Endothelial cell of umbilical vein (primary cell): ENCODE measurements at regions not wholly inside any gene's neighbourhood (a gene's known extent, or its start where the extent isn't known, plus 50 kb on each side); places are given as distances from the start of the nearest gene placed in this dataset.

Experiments
- BruUV-seq: library from RNA; stranded (reverse); fragments of 400-500 nt; replicated peaks from 2 replicates; lab custom pipeline; 2021; lab: Mats Ljungman, UMichigan
- CTCF ChIA-PET: fragments of 300-600, 350-600 bp; sonication (Branson Sonifier 250); formaldehyde crosslinking; loops from one replicate; lab custom pipeline; 2021; ENCODE audit warnings: antibody characterized with exemption, inconsistent platforms; lab: Charles Lee
- POLR2A ChIA-PET: fragments of 300-600, 350-600 bp; sonication (Branson Sonifier 250); formaldehyde crosslinking; loops from one replicate; lab custom pipeline; 2021; ENCODE audit warnings: antibody characterized with exemption, inconsistent platforms; lab: Charles Lee
- DNase-seq: peaks from one replicate; pipeline ENCODE4 v3.0.0-alpha.2; 2011; ENCODE audit warnings: low read depth, low spot score
- FAIRE-seq: peaks from 2 replicates; lab custom pipeline; 2011; peaks lifted over from hg19 to GRCh38; lab: Jason Lieb, UNC
- H2AFZ ChIP-seq: 2 replicates; pipeline ENCODE4 v1.6.0; 2012; ENCODE audit warnings: low read depth, low read length, control low read depth, inconsistent platforms
- H3K27ac ChIP-seq: 2 replicates; pipeline ENCODE4 v1.5.1; 2011; ENCODE audit warnings: low read depth, mild to moderate bottlenecking, control low read depth, low read length, moderate library complexity; ENCODE audit not compliant: insufficient read depth
- H3K27me3 ChIP-seq, 2 experiments: 2 replicates each; pipeline versions ENCODE4 v1.6.0 to v1.6.1; 2011; ENCODE audit warnings: low read length in 2 of 2, mixed read lengths in 1 of 2; ENCODE audit not compliant: control insufficient read depth in 2 of 2, insufficient read depth in 2 of 2
- H3K36me3 ChIP-seq, 2 experiments: 2 replicates in 1 of 2; 3 replicates in 1 of 2; pipeline ENCODE4 v1.5.1; 2011; ENCODE audit warnings: low read length in 2 of 2, mild to moderate bottlenecking in 1 of 2, moderate library complexity in 1 of 2; ENCODE audit not compliant: control insufficient read depth in 2 of 2, insufficient read depth in 2 of 2; ENCODE audit errors: extremely low read depth in 1 of 2
- H3K4me1 ChIP-seq: 3 replicates; pipeline ENCODE4 v1.5.1; 2011; ENCODE audit warnings: mild to moderate bottlenecking, low read length; ENCODE audit not compliant: control insufficient read depth, insufficient read depth; ENCODE audit errors: extremely low read depth
- H3K4me2 ChIP-seq: 2 replicates; pipeline ENCODE4 v1.6.1; 2011; ENCODE audit warnings: low read length, control low read depth, mixed read lengths; ENCODE audit not compliant: insufficient read depth
- H3K4me3 ChIP-seq, 3 experiments: fragments of 200-600 bp in 1 of 3; sonication (generic), shearing (Covaris generic) in 1 of 3; replicated peaks in 1 of 3; 2 replicates each; pipeline ENCODE4 v1.5.1; 2011 to 2016; ENCODE audit warnings: control low read depth in 3 of 3, low read length in 3 of 3, mild to moderate bottlenecking in 2 of 3, inconsistent platforms in 1 of 3, low read depth in 1 of 3, moderate library complexity in 1 of 3; ENCODE audit not compliant: insufficient read depth in 1 of 3
- H3K79me2 ChIP-seq: 2 replicates; pipeline ENCODE4 v1.6.0; 2012; ENCODE audit warnings: low read length, inconsistent platforms; ENCODE audit not compliant: control insufficient read depth, insufficient read depth
- H3K9ac ChIP-seq: replicated peaks from 2 replicates; pipeline ENCODE3; 2011; ENCODE audit warnings: low read length, control low read depth; ENCODE audit not compliant: insufficient read depth; ENCODE audit errors: extremely low read depth
- H3K9me1 ChIP-seq: replicated peaks from 3 replicates; pipeline ENCODE4 v1.6.0; 2011; ENCODE audit warnings: mild to moderate bottlenecking, low read length; ENCODE audit not compliant: control insufficient read depth, insufficient read depth; ENCODE audit errors: extremely low read depth
- H3K9me3 ChIP-seq: replicated peaks from 2 replicates; pipeline ENCODE4 v1.5.1; 2012; ENCODE audit warnings: low read length, inconsistent platforms; ENCODE audit not compliant: control insufficient read depth, insufficient read depth
- H4K20me1 ChIP-seq: replicated peaks from 2 replicates; pipeline ENCODE3; 2011; ENCODE audit warnings: mild to moderate bottlenecking, low read length; ENCODE audit not compliant: control insufficient read depth, insufficient read depth; ENCODE audit errors: extremely low read depth
- EZH2 ChIP-seq: IDR thresholded peaks from 2 replicates; pipeline ENCODE4 v1.6.1; 2012; ENCODE audit warnings: borderline replicate concordance, low read depth, mild to moderate bottlenecking, moderate library complexity, low read length, inconsistent platforms; ENCODE audit not compliant: severe bottlenecking
- FOS ChIP-seq: IDR thresholded peaks from 2 replicates; pipeline ENCODE4 v1.6.1; 2011; ENCODE audit warnings: mild to moderate bottlenecking, low read length, moderate library complexity, borderline replicate concordance; ENCODE audit not compliant: insufficient read depth
- GATA2 ChIP-seq: IDR thresholded peaks from 2 replicates; pipeline ENCODE4 v1.7.0; 2011; ENCODE audit warnings: low read depth, mild to moderate bottlenecking, moderate library complexity, mixed read lengths, low read length; ENCODE audit not compliant: insufficient read length, insufficient read depth
- JUN ChIP-seq: IDR thresholded peaks from 2 replicates; pipeline ENCODE4 v1.6.1; 2011; ENCODE audit warnings: borderline replicate concordance, low read depth; ENCODE audit not compliant: insufficient read length, insufficient read depth
- MYC ChIP-seq: IDR thresholded peaks from one replicate; pipeline ENCODE4 v1.6.1; 2011; ENCODE audit warnings: mild to moderate bottlenecking, low read depth, low read length
- POLR2A ChIP-seq: IDR thresholded peaks from 2 replicates; pipeline ENCODE4 v1.6.1; 2012; ENCODE audit warnings: low read depth, mild to moderate bottlenecking, control low read depth, low read length
- POLR2AphosphoS5 ChIP-seq: IDR thresholded peaks from 2 replicates; pipeline ENCODE4 v1.6.1; 2012; ENCODE audit warnings: low read depth, mild to moderate bottlenecking, control low read depth, low read length, moderate library complexity; ENCODE audit not compliant: insufficient read depth
- dilution Hi-C: fragments of 300-500 bp; cut with MboI; formaldehyde crosslinking; loops from one replicate; pipeline ENCODE4 v1.15.0; 2019; ENCODE audit warnings: low sequenced_read_pairs; ENCODE audit not compliant: extremely low pct_ligation_motif_present
- intact Hi-C: fragments of 100-400 bp; cut with micrococcal nuclease; formaldehyde crosslinking; loops from one replicate; pipeline ENCODE4 v1.10.0; 2022
- TF ChIP-seq, protein P1 (sequence below): IDR thresholded peaks from 2 replicates; pipeline ENCODE4 v1.6.1; 2011; ENCODE audit not compliant: insufficient read depth, insufficient read length
- TF ChIP-seq, protein P2 (sequence below), 2 donors: IDR thresholded peaks; 1 replicate in 1 of 2; 2 replicates in 1 of 2; pipeline ENCODE4 v1.5.1; 2011; ENCODE audit warnings: low read length in 2 of 2, mild to moderate bottlenecking in 2 of 2, moderate library complexity in 2 of 2, control low read depth in 1 of 2, inconsistent platforms in 1 of 2, low read depth in 1 of 2; ENCODE audit not compliant: insufficient read depth in 1 of 2; ENCODE audit errors: extremely low read depth in 1 of 2

GRCh38 chr9:34896112-34896511, 62.0 kb upstream of the PHF24 start:
- no peaks in the 10 kb centered on the region for H3K9me1 ChIP-seq
- H3K36me3 ChIP-seq, result no peaks in the 10 kb centered on the region
- no peaks in the 10 kb centered on the region for H3K79me2 ChIP-seq
- no TSS peak for BruUV-seq
- ChIA-PET POLR2A (interaction anchor here (0.6 kb wide), 1 partner anchor 173 kb away, joined by 3 read pairs; no protein-coding TSS in a partner anchor), CTCF (interaction anchor here (0.6 to 1.9 kb wide), 4 partner anchors 33 to 155 kb away, joined by 3 to 14 read pairs (median 5); no protein-coding TSS in a partner anchor)
- H3K4me1 ChIP-seq, result no peaks in the 10 kb centered on the region
- H3K27ac ChIP-seq, result no peak overlapping the region
- H3K9ac ChIP-seq, result no peak overlapping the region
- dilution Hi-C loops, result no loop called here
- peaks cover 42 to 48% of the 10 kb centered on the region in 2 experiments for H3K27me3 ChIP-seq
- intact Hi-C loops, result loop anchor here (5.0 kb wide), 2 partner anchors 141 to 216 kb away; no protein-coding TSS in a partner anchor
- no peak overlapping the region for H2AFZ ChIP-seq
- no peak for DNase-seq
- FAIRE-seq, result no peak
- H3K4me2 ChIP-seq, result no peak overlapping the region
- TF ChIP-seq EZH2 (peak; percentile 4), POLR2A (no peak)
- no peaks in the 10 kb centered on the region for H3K9me3 ChIP-seq
- H3K4me3 ChIP-seq, result no peak overlapping the region
- H4K20me1 ChIP-seq, result no peaks in the 10 kb centered on the region

DNA sequence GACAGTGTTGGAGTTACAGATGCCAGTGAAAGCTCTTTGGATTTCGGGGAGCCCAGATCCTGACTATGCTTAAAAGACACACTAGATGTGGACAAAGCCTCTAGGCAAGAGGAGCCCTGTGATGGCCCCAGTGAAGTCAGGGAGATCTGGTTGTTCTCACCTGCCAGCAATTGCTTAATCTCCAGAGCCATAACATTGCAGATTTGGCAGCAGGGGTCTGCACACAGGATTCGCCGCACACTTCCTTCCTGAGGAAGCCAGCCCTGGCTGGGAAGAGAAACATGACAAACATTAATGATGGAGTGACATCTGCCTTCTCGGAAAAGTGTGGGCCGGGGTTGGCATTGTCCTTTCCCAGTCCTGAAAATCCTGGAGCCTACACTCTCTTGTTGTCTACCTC, 65.2 kb upstream of the PHF24 start:
- H3K9me1 ChIP-seq, result no peaks in the 10 kb centered on the region
- H3K79me2 ChIP-seq, result no peaks in the 10 kb centered on the region
- H3K9ac ChIP-seq, result no peak overlapping the region
- no peaks in the 10 kb centered on the region for H3K36me3 ChIP-seq
- no peak overlapping the region for H3K27ac ChIP-seq
- no peak for TF ChIP-seq POLR2A
- no peak for TF ChIP-seq POLR2AphosphoS5
- TF ChIP-seq, protein P1, sequence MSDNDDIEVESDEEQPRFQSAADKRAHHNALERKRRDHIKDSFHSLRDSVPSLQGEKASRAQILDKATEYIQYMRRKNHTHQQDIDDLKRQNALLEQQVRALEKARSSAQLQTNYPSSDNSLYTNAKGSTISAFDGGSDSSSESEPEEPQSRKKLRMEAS, result no peak
- TF ChIP-seq JUN, result no peak
- no peak for TF ChIP-seq EZH2
- TF ChIP-seq MYC, result no peak
- TF ChIP-seq, protein P2, sequence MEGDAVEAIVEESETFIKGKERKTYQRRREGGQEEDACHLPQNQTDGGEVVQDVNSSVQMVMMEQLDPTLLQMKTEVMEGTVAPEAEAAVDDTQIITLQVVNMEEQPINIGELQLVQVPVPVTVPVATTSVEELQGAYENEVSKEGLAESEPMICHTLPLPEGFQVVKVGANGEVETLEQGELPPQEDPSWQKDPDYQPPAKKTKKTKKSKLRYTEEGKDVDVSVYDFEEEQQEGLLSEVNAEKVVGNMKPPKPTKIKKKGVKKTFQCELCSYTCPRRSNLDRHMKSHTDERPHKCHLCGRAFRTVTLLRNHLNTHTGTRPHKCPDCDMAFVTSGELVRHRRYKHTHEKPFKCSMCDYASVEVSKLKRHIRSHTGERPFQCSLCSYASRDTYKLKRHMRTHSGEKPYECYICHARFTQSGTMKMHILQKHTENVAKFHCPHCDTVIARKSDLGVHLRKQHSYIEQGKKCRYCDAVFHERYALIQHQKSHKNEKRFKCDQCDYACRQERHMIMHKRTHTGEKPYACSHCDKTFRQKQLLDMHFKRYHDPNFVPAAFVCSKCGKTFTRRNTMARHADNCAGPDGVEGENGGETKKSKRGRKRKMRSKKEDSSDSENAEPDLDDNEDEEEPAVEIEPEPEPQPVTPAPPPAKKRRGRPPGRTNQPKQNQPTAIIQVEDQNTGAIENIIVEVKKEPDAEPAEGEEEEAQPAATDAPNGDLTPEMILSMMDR (IDR thresholded peaks at IDR 0.05; ENCODE audit: extremely low read depth in 1 of 2, insufficient read depth in 1 of 2, low read depth in 1 of 2, low read length in 2 of 2), result no peak
- TF ChIP-seq FOS, result no peak
- no peak for TF ChIP-seq GATA2
- intact Hi-C loops, result no loop called here
- H3K27me3 ChIP-seq, result peaks cover 43 to 55% of the 10 kb centered on the region in 2 experiments
- BruUV-seq, result no TSS peak
- no peak overlapping the region for H3K4me2 ChIP-seq
- H3K4me3 ChIP-seq, result no peak overlapping the region
- no peaks in the 10 kb centered on the region for H3K4me1 ChIP-seq
- DNase-seq, result no peak
- dilution Hi-C loops, result no loop called here
- CTCF ChIA-PET, result interaction anchor here (1.0 kb wide), 1 partner anchor 158 kb away, joined by 3 read pairs; no protein-coding TSS in a partner anchor
- H3K9me3 ChIP-seq, result no peaks in the 10 kb centered on the region
- FAIRE-seq, result no peak
- no peaks in the 10 kb centered on the region for H4K20me1 ChIP-seq
- POLR2A ChIA-PET, result no interaction called here
- H2AFZ ChIP-seq, result no peak overlapping the region
